K562 (cell line): ENCODE measurements at regions not wholly inside any gene's neighbourhood (a gene's known extent, or its start where the extent isn't known, plus 50 kb on each side); places are given as distances from the start of the nearest gene placed in this dataset.

ENCODE experiments used
- ATAC-seq: fragments of 200-7000 bp; cut with Tn5 transposase; 3 replicates; pipeline ENCODE4 v1.9.1; 2020; ENCODE audit warnings: moderate library complexity
- BruUV-seq: library from RNA; stranded (reverse); fragments of 400-500 nt; replicated peaks from 2 replicates; lab custom pipeline; 2021; lab: Mats Ljungman, UMichigan
- CTCF ChIA-PET: fragments of 300-600 bp; formaldehyde crosslinking; extraction: SDS; loops from one replicate; lab custom pipeline; 2021; ENCODE audit warnings: low intra/inter-chr PET ratio; lab: Yijun Ruan, JAX
- POLR2A ChIA-PET: fragments of 300-600, 350-650 bp; sonication (Branson Sonifier 250); formaldehyde crosslinking; extraction: SDS; loops from one replicate; lab custom pipeline; 2021; ENCODE audit warnings: antibody characterized with exemption, inconsistent platforms; lab: Yijun Ruan, JAX
- DNase-seq, 4 experiments: peaks; one replicate each; pipeline versions ENCODE4 v3.0.0 to v3.0.0-alpha.2; 2011 to 2018; ENCODE audit warnings: low spot score in 3 of 4, mixed read lengths in 3 of 4; ENCODE audit errors: extremely low read depth in 1 of 4
- FAIRE-seq: peaks from 2 replicates; lab custom pipeline; 2011; peaks lifted over from hg19 to GRCh38; lab: Jason Lieb, UNC
- H2AFZ ChIP-seq: 2 replicates; pipeline ENCODE4 v1.6.0; 2011; ENCODE audit warnings: low read depth, low read length, control low read depth, inconsistent platforms
- H3K27ac ChIP-seq: fragments of 200-600 bp; 3 replicates; pipeline ENCODE4 v1.8.0; 2011; ENCODE audit warnings: low read depth, mild to moderate bottlenecking, control low read depth, inconsistent platforms, low read length, moderate library complexity, mixed read lengths; ENCODE audit errors: extremely low read depth
- H3K27me3 ChIP-seq, 2 experiments: fragments of 300-600 bp in 1 of 2; 2 replicates in 1 of 2; 3 replicates in 1 of 2; pipeline versions ENCODE4 v1.6.0 to v1.8.0; 2011; ENCODE audit warnings: inconsistent platforms in 2 of 2, low read length in 2 of 2, mild to moderate bottlenecking in 1 of 2, mixed read lengths in 1 of 2, moderate library complexity in 1 of 2; ENCODE audit not compliant: control insufficient read depth in 2 of 2, insufficient read depth in 2 of 2
- H3K36me3 ChIP-seq: fragments of 300-600 bp; 3 replicates; pipeline ENCODE4 v1.8.0; 2011; ENCODE audit warnings: mild to moderate bottlenecking, low read length, inconsistent platforms; ENCODE audit not compliant: control insufficient read depth, insufficient read depth
- H3K4me1 ChIP-seq, 2 experiments: fragments of 200-600 bp in 1 of 2; replicated peaks in 1 of 2; 2 replicates in 1 of 2; 3 replicates in 1 of 2; pipeline versions ENCODE4 v1.5.1 to v1.8.0; 2011; ENCODE audit warnings: inconsistent platforms in 2 of 2, low read length in 2 of 2, mild to moderate bottlenecking in 1 of 2, mixed read lengths in 1 of 2, moderate library complexity in 1 of 2; ENCODE audit not compliant: control insufficient read depth in 2 of 2, insufficient read depth in 2 of 2
- H3K4me2 ChIP-seq: 2 replicates; pipeline ENCODE4 v1.6.1; 2011; ENCODE audit warnings: low read length, control low read depth, inconsistent platforms, mixed read lengths; ENCODE audit not compliant: insufficient read depth
- H3K4me3 ChIP-seq: fragments of 200-600 bp; sonication (generic), shearing (Covaris generic); 2 replicates; pipeline ENCODE4 v1.5.1; 2016; ENCODE audit warnings: control low read depth, inconsistent platforms
- H3K79me2 ChIP-seq: fragments of 200-600 bp; 3 replicates; pipeline ENCODE4 v1.8.0; 2011; ENCODE audit warnings: low read length, inconsistent platforms; ENCODE audit not compliant: control insufficient read depth, insufficient read depth
- H3K9ac ChIP-seq, 2 experiments: 2 replicates each; pipeline versions ENCODE4 v1.6.0 to v1.6.1; 2011; ENCODE audit warnings: low read depth in 2 of 2, low read length in 2 of 2, control low read depth in 1 of 2, inconsistent platforms in 1 of 2, mild to moderate bottlenecking in 1 of 2, mixed read lengths in 1 of 2; ENCODE audit not compliant: insufficient read depth in 1 of 2
- H3K9me1 ChIP-seq: one replicate; pipeline ENCODE4 v1.6.0; 2011; ENCODE audit warnings: inconsistent platforms, mild to moderate bottlenecking, low read length, moderate library complexity; ENCODE audit not compliant: control insufficient read depth, insufficient read depth
- H3K9me3 ChIP-seq: replicated peaks from 2 replicates; pipeline ENCODE4 v1.5.1; 2011; ENCODE audit warnings: low read depth, low read length, inconsistent platforms; ENCODE audit not compliant: control insufficient read depth, insufficient read depth
- H4K20me1 ChIP-seq: replicated peaks from 2 replicates; pipeline ENCODE4 v1.6.1; 2011; ENCODE audit warnings: low read length, inconsistent platforms, mixed read lengths; ENCODE audit not compliant: control insufficient read depth, insufficient read depth
- BRD9 ChIP-seq: fragments of 450-650 bp; IDR thresholded peaks from 2 replicates; pipeline ENCODE4 v1.6.1; 2018; ENCODE audit warnings: low read depth; ENCODE audit not compliant: partially characterized antibody
- C11orf30 ChIP-seq: fragments of 450-650 bp; IDR thresholded peaks from 2 replicates; pipeline ENCODE4 v1.6.1; 2016; ENCODE audit warnings: low read depth, mild to moderate bottlenecking
- CBX3 ChIP-seq, 2 experiments: IDR thresholded peaks; 1 replicate in 1 of 2; 2 replicates in 1 of 2; pipeline ENCODE4 v1.6.1; 2012; ENCODE audit warnings: inconsistent platforms in 2 of 2, low read length in 2 of 2, borderline replicate concordance in 1 of 2, control low read depth in 1 of 2
- CHCHD3 ChIP-seq: fragments of 250-450 bp; sonication (Bioruptor Pico); IDR thresholded peaks from 2 replicates; pipeline ENCODE4 v2.1.2; 2022; ENCODE audit warnings: mild to moderate bottlenecking
- COPS2 ChIP-seq: fragments of 450-650 bp; conservative IDR thresholded peaks from 2 replicates; pipeline ENCODE4 v1.6.1; 2016; ENCODE audit warnings: mild to moderate bottlenecking, moderate library complexity
- ELF4 ChIP-seq: fragments of 450-650 bp; formaldehyde crosslinking; IDR thresholded peaks from 2 replicates; pipeline ENCODE4 v1.4.0; 2022; ENCODE audit warnings: missing genetic modification characterization
- FOXK1 ChIP-seq: sonication (generic); formaldehyde crosslinking; IDR thresholded peaks from 2 replicates; pipeline ENCODE4 v1.8.0; 2022; ENCODE audit warnings: missing genetic modification reagents, mild to moderate bottlenecking, borderline replicate concordance
- FOXP1 ChIP-seq: sonication (generic); formaldehyde crosslinking; IDR thresholded peaks from 2 replicates; pipeline ENCODE4 v1.8.0; 2022; ENCODE audit warnings: mild to moderate bottlenecking, missing genetic modification reagents
- GATA2 ChIP-seq: sonication (generic); formaldehyde crosslinking; IDR thresholded peaks from 2 replicates; pipeline ENCODE4 v1.4.0; 2020; ENCODE audit warnings: mild to moderate bottlenecking, missing genetic modification reagents
- HCFC1 ChIP-seq: IDR thresholded peaks from 2 replicates; pipeline ENCODE4 v1.6.1; 2012; ENCODE audit warnings: low read depth, low read length, improper control_type of control experiment
- NCOA6 ChIP-seq: fragments of 450-650 bp; IDR thresholded peaks from 2 replicates; pipeline ENCODE4 v1.6.1; 2017; ENCODE audit warnings: mild to moderate bottlenecking
- PCBP2 ChIP-seq: fragments of 200-400 bp; formaldehyde crosslinking; IDR thresholded peaks from 2 replicates; pipeline ENCODE4 v1.6.1; 2018; ENCODE audit warnings: low read length, low read depth, mild to moderate bottlenecking, moderate library complexity; ENCODE audit not compliant: poor library complexity, severe bottlenecking
- PYGO2 ChIP-seq: fragments of 450-650 bp; IDR thresholded peaks from 2 replicates; pipeline ENCODE4 v1.6.1; 2016; ENCODE audit warnings: mild to moderate bottlenecking, missing genetic modification characterization, moderate library complexity, missing compliant biosample characterization
- RHOXF2B ChIP-seq: fragments of 250-450 bp; sonication (Bioruptor Pico); conservative IDR thresholded peaks from 2 replicates; pipeline ENCODE4 v1.5.1; 2021
- SNIP1 ChIP-seq: fragments of 450-650 bp; IDR thresholded peaks from 2 replicates; pipeline ENCODE4 v1.7.1; 2017; ENCODE audit warnings: low read depth, mild to moderate bottlenecking
- ZFP1 ChIP-seq: fragments of 450-650 bp; formaldehyde crosslinking; IDR thresholded peaks from 2 replicates; pipeline ENCODE4 v1.4.0; 2020; ENCODE audit warnings: mild to moderate bottlenecking, mixed read lengths
- ZNF146 ChIP-seq: IDR thresholded peaks from one replicate; pipeline ENCODE4 v1.6.1; 2018; ENCODE audit warnings: missing compliant biosample characterization; ENCODE audit not compliant: unreplicated experiment
- WGBS: fragments of 100-300 bp; shearing (Covaris generic); methylation state at CpG from one replicate; pipeline ENCODE4 v1.1.6; 2016; ENCODE audit warnings: low coverage, mixed read lengths; ENCODE audit not compliant: insufficient coverage; ENCODE audit errors: missing lambda C conversion rate; 5-methylcytosine and 5-hydroxymethylcytosine counted together
- in situ Hi-C: fragments of 300-500 bp; cut with MboI; formaldehyde crosslinking; loops from 4 replicates; pipeline ENCODE4 v1.15.0; 2018; ENCODE audit warnings: inconsistent platforms, mixed read lengths
- intact Hi-C: fragments of 100-400 bp; cut with micrococcal nuclease; formaldehyde crosslinking; loops from 2 replicates; pipeline ENCODE4 v1.14.2; 2022
- TF ChIP-seq, protein P1 (sequence below): fragments of 250-450 bp; sonication (Bioruptor Pico); IDR thresholded peaks from 2 replicates; pipeline ENCODE4 v1.4.0; 2020; ENCODE audit warnings: mild to moderate bottlenecking, moderate library complexity
- TF ChIP-seq, protein P2 (sequence below): fragments of 250-450 bp; sonication (Bioruptor Pico); IDR thresholded peaks from 2 replicates; pipeline ENCODE4 v1.4.0; 2020

DNA sequence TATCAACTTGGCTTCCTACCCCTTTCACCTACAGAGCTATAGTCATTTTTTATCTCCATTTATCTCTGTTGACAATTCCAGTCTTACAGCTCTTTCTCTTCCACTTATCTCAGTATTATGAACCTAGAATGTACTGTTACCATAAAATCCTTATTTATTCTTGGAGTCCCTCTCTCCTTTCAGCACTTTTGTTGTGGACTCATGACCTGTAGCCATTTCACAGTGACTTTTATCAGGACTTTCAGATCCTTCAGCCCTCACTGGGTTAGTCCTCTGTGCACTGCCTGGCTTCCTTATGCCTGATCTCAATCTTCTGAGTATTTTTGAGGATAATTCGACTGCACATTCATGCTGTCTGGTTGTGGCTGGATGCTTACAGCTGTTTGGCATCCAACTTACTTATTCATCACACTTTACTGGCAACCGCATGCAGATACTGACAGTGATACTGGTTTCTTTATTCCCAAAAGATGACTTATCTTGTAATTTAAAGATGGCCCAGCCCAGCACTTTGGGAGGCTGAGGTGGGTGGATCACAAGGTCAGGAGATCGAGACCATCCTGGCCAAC, 293.3 kb downstream of the MAN2A1 start (continued):
- TF ChIP-seq, protein P1, sequence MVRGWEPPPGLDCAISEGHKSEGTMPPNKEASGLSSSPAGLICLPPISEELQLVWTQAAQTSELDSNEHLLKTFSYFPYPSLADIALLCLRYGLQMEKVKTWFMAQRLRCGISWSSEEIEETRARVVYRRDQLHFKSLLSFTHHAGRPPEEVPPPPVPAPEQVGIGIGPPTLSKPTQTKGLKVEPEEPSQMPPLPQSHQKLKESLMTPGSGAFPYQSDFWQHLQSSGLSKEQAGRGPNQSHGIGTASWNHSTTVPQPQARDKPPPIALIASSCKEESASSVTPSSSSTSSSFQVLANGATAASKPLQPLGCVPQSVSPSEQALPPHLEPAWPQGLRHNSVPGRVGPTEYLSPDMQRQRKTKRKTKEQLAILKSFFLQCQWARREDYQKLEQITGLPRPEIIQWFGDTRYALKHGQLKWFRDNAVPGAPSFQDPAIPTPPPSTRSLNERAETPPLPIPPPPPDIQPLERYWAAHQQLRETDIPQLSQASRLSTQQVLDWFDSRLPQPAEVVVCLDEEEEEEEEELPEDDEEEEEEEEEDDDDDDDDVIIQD (CRISPR knock-in tag): no peak
- TF ChIP-seq PCBP2 (no peak), RHOXF2B (CRISPR knock-in tag) (no peak), SNIP1 (no peak)

DNA sequence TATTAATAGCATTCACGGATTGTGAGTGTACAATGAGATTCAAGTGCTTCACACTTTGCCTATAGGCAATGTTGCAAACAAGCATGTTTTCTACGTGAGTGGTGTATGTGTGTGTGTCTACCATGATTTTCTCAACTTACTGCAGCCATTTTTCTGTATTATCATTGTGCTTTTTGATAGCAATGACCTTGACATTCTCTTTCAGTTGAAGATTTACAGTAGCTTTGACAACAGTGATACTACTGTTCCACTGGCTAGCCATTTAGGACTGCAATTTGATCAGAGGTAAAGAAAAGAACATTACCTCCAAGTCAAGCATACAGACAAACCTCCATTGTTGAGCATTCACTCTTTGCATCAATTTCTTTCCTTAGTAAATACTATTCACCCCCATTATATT, 297.0 kb downstream of the MAN2A1 start:
- Histone ChIP-seq H3K4me2 (no peak overlapping the region), H2AFZ (no peak overlapping the region), H3K36me3 (no peaks in the 10 kb centered on the region), H3K9me3 (no peaks in the 10 kb centered on the region), H4K20me1 (no peaks in the 10 kb centered on the region), H3K27ac (no peak overlapping the region), H3K4me1 (no peaks in the 10 kb centered on the region), H3K27me3 (no peaks in the 10 kb centered on the region), H3K4me3 (no peak overlapping the region), H3K79me2 (no peaks in the 10 kb centered on the region), H3K9ac (no peak overlapping the region), H3K9me1 (no peaks in the 10 kb centered on the region)
- in situ Hi-C loops: no loop called here
- TF ChIP-seq GATA2 (CRISPR knock-in tag): no peak
- no peak for TF ChIP-seq COPS2
- no peak for TF ChIP-seq FOXK1 (CRISPR knock-in tag)
- no peak for TF ChIP-seq CHCHD3 (CRISPR knock-in tag)
- TF ChIP-seq CBX3 (IDR thresholded peaks at IDR 0.05; ENCODE audit: borderline replicate concordance in 1 of 2, low read length in 2 of 2): no peak
- TF ChIP-seq HCFC1: no peak
- TF ChIP-seq ELF4 (CRISPR knock-in tag): no peak
- TF ChIP-seq NCOA6: no peak
- TF ChIP-seq ZFP1: no peak
- no peak for TF ChIP-seq BRD9
- TF ChIP-seq C11orf30: no peak
- no peak for TF ChIP-seq PYGO2 (tag)
- TF ChIP-seq, protein P2, sequence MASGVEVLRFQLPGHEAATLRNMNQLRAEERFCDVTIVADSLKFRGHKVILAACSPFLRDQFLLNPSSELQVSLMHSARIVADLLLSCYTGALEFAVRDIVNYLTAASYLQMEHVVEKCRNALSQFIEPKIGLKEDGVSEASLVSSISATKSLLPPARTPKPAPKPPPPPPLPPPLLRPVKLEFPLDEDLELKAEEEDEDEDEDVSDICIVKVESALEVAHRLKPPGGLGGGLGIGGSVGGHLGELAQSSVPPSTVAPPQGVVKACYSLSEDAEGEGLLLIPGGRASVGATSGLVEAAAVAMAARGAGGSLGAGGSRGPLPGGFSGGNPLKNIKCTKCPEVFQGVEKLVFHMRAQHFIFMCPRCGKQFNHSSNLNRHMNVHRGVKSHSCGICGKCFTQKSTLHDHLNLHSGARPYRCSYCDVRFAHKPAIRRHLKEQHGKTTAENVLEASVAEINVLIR (CRISPR knock-in tag): no peak
- no peak for TF ChIP-seq FOXP1
- no peak for TF ChIP-seq ZNF146 (CRISPR knock-in tag)
- ATAC-seq (no peak), FAIRE-seq (no peak), DNase-seq (no peak)
- POLR2A ChIA-PET: no interaction called here
- CTCF ChIA-PET: no interaction called here
- 0% methylated on average over 2 of the region's 2 CpGs for WGBS
- intact Hi-C loops: no loop called here
- no TSS peak for BruUV-seq
